ENCODE measurements at regions not wholly inside any gene's neighbourhood (a gene's known extent, or its start where the extent isn't known, plus 50 kb on each side); places are given as distances from the start of the nearest gene placed in this dataset.

DNA sequence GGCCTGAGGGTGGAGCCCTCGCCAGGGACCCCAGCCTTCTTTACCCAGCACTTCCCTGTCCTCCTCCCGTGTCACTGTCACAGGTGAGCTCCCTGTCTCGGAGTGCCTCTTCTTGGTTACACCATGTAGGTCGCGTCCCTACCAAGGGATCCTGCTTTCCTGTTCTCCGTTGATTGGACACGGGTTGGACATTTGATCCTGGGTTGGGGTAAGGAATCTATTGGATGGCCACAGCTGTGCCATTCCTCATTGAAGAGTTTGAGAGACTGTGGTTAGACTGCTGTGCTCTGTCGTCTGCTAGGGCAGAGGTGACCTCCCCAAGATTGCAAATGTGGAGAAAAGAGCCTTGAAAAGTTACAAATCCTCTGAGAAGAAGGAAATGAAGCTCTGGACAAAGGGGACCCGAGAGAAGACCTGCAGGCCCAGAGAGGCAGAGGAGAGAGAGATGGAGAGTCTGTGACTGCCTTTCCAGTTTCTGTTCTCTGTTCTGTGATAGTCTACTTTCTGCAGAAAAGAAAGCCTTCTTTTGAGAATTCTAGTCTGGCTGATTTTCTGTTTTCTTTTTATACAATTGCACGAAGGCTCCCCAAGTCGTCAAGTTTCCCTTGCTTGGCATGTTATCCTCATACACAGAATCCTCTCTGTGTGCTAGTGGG lies 325.7 kb upstream of the RGMA start:
- H3K4me3 ChIP-seq (replicated peaks; ENCODE audit: low read depth, low read length): no peak overlapping the region
- no peak for DNase-seq (ENCODE audit: extremely low read depth, low read depth)
- TF ChIP-seq, protein P1, sequence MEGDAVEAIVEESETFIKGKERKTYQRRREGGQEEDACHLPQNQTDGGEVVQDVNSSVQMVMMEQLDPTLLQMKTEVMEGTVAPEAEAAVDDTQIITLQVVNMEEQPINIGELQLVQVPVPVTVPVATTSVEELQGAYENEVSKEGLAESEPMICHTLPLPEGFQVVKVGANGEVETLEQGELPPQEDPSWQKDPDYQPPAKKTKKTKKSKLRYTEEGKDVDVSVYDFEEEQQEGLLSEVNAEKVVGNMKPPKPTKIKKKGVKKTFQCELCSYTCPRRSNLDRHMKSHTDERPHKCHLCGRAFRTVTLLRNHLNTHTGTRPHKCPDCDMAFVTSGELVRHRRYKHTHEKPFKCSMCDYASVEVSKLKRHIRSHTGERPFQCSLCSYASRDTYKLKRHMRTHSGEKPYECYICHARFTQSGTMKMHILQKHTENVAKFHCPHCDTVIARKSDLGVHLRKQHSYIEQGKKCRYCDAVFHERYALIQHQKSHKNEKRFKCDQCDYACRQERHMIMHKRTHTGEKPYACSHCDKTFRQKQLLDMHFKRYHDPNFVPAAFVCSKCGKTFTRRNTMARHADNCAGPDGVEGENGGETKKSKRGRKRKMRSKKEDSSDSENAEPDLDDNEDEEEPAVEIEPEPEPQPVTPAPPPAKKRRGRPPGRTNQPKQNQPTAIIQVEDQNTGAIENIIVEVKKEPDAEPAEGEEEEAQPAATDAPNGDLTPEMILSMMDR (IDR thresholded peaks at IDR 0.05; ENCODE audit: low read depth, low read length, missing control alignments): no peak

DNA sequence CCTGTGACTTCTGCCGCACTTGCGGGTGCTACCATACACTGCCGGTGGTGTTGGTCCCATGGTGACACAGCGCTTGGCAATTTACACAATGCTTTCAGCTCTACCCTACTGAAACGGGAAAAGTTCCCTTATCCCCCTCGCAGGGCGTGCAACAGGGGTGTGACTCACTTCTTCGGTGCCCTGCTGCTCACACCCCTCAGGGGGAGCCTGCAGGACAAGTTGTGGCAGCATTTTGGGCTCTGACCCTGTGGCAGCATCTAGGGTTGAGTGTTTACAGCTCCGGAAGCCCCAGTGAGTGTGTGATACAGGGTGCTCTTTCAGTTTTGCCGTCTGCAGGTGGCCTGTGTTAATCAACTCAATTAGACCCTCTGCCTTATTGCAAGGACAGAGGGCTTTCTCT lies 324.7 kb upstream of the RGMA start:
- DNase-seq (ENCODE audit: extremely low read depth, low read depth): no peak
- TF ChIP-seq, protein P1 (IDR thresholded peaks at IDR 0.05; ENCODE audit: low read depth, low read length, missing control alignments): no peak
- H3K4me3 ChIP-seq (replicated peaks; ENCODE audit: low read depth, low read length): no peak overlapping the region

DNA sequence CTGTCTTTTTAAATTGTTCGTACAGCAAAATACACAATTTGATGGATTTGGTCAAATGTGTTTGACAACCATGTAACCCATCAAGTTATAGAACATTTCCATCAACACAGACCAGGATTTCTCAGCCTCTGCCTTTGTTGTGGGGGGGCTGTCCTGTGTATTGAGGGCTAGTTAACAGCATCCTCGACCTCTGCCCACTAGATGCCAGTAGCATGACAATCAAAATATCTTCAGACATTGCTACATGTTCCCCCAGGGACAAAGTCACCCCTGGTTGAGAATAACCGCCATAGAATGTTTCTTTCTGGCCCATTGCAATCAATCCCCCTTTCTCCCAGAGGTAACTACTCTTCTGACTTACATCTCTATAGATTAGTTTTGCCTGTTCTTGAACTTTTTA lies 310.1 kb upstream of the RGMA start:
- no peak overlapping the region for H3K4me3 ChIP-seq (replicated peaks; ENCODE audit: low read depth, low read length)
- no peak for DNase-seq (ENCODE audit: extremely low read depth, low read depth)
- TF ChIP-seq, protein P1 (IDR thresholded peaks at IDR 0.05; ENCODE audit: low read depth, low read length, missing control alignments): no peak

DNA sequence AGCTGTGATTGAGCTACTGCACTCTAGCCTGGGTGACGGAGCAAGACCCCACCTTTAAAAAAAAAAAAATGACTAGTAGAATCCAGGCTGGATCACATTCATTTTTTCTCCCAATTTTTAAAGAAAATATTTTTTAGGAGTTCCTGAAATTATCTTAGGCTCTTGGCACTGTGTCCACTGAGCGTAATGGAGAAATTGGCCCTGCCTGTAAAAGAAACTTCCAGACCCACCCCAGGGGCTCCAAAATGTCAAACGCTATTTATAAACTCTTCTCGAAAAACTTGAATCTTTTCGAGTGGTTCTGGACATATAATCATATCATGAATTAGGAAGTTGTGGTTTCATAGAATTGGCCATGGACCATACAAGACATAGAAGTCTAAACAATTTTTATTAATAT lies 300.2 kb upstream of the RGMA start:
- DNase-seq (ENCODE audit: extremely low read depth, low read depth): no peak
- H3K4me3 ChIP-seq (replicated peaks; ENCODE audit: low read depth, low read length): no peak overlapping the region
- TF ChIP-seq, protein P1 (IDR thresholded peaks at IDR 0.05; ENCODE audit: low read depth, low read length, missing control alignments): no peak

DNA sequence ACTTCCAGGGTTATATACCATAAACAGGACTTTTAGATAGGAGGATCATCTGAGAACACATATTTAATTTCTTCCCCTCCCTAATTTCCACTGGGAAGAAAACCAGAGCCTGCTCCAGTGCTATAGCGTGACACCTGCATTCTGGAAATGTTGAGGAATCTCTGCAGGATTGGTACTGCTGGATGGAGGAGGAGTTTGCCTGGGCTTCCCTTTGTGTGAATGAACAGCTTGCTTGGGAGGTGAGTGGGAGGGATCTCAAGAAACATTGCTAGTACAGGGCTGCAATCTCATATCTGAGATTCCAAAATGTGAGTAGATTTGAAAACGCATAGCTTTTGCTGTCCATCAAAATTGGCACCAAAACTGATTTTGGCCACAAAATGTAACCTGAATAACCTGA lies 295.9 kb upstream of the RGMA start:
- DNase-seq (ENCODE audit: extremely low read depth, low read depth): no peak
- no peak overlapping the region for H3K4me3 ChIP-seq (replicated peaks; ENCODE audit: low read depth, low read length)
- TF ChIP-seq, protein P1 (IDR thresholded peaks at IDR 0.05; ENCODE audit: low read depth, low read length, missing control alignments): no peak

DNA sequence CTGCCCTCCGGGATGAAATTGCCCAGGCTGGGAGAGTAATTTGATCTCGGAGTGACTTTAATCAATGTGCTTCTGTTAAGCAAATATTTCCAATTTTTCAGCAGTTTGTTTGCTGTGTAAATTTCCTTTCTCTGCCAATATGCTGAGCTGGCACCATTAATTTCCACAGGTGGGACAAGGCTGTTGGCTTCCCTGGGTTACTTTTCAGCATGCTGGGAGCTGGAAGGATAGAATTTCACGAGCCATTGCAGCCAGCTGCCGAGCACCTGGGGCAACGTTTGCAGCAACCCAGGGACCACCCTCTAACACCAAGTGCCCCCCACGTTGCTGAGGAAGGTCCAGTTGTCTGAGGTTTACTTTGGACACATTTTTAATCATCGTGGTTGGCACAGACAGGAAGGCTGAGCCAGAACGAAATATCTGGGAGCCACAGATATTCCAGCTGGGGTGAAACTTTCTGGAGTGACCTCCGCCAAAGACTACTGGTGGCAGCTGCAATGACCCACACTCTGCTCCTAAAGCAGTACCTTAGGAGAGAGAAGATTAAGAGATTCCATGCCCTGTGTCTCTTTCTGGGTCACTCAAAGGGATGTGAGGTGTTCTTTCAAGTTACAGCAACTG lies 293.3 kb upstream of the RGMA start:
- TF ChIP-seq, protein P1 (IDR thresholded peaks at IDR 0.05; ENCODE audit: low read depth, low read length, missing control alignments): no peak
- no peak for DNase-seq (ENCODE audit: extremely low read depth, low read depth)
- H3K4me3 ChIP-seq (replicated peaks; ENCODE audit: low read depth, low read length): no peak overlapping the region
